B cell (primary cell): ENCODE measurements at regions not wholly inside any gene's neighbourhood (a gene's known extent, or its start where the extent isn't known, plus 50 kb on each side); places are given as distances from the start of the nearest gene placed in this dataset.

Source experiments
- ATAC-seq: fragments of 200-7000 bp; cut with Tn5 transposase; one replicate; pipeline ENCODE4 v1.10.0; 2021; ENCODE audit warnings: low read depth, mild to moderate bottlenecking, moderate number of reproducible peaks, moderate library complexity
- CTCF ChIA-PET: fragments of 350-600 bp; sonication (Branson Sonifier 250); formaldehyde crosslinking; loops from one replicate; lab custom pipeline; 2021; ENCODE audit warnings: antibody characterized with exemption, inconsistent platforms; lab: Charles Lee
- POLR2A ChIA-PET: fragments of 350-600 bp; sonication (Branson Sonifier 250); formaldehyde crosslinking; loops from one replicate; lab custom pipeline; 2021; ENCODE audit warnings: antibody characterized with exemption; lab: Charles Lee
- DNase-seq: peaks from one replicate; pipeline ENCODE4 v3.0.0; 2013
- H2AFZ ChIP-seq: 2 replicates; pipeline ENCODE4 v1.6.1; 2012; ENCODE audit warnings: mild to moderate bottlenecking, low read depth, low read length; ENCODE audit not compliant: insufficient read depth, poor library complexity, severe bottlenecking
- H3K27ac ChIP-seq, 2 donors: 1 replicate in 1 of 2; 2 replicates in 1 of 2; pipeline ENCODE4 v1.5.1; 2012 to 2013; ENCODE audit warnings: low read length in 2 of 2, mild to moderate bottlenecking in 2 of 2, moderate library complexity in 1 of 2
- H3K27me3 ChIP-seq, 4 experiments: fragments of 200-600 bp in 1 of 4; sonication (generic) in 1 of 4; replicated peaks in 1 of 4; 1 replicate in 2 of 4; 2 replicates in 2 of 4; pipeline versions ENCODE4 v1.6.1 to v1.7.0; 2013 to 2016; ENCODE audit warnings: low read length in 3 of 4, mild to moderate bottlenecking in 2 of 4, mixed read lengths in 1 of 4, moderate library complexity in 1 of 4; ENCODE audit not compliant: insufficient read depth in 4 of 4, control insufficient read depth in 3 of 4; ENCODE audit errors: control extremely low read depth in 1 of 4
- H3K36me3 ChIP-seq, 2 experiments: replicated peaks in 1 of 2; 1 replicate in 1 of 2; 2 replicates in 1 of 2; pipeline versions ENCODE4 v1.6.1 to v1.7.1; 2013; ENCODE audit warnings: low read length in 1 of 2; ENCODE audit not compliant: insufficient read depth in 2 of 2, control insufficient read depth in 1 of 2; ENCODE audit errors: control extremely low read depth in 1 of 2, extremely low read depth in 1 of 2
- H3K4me1 ChIP-seq, 2 donors: fragments of 200-600 bp in 1 of 2; sonication (generic) in 1 of 2; 1 replicate in 1 of 2; 2 replicates in 1 of 2; pipeline versions ENCODE4 v1.5.1 to v1.6.1; 2013 to 2017; ENCODE audit warnings: low read length in 2 of 2; ENCODE audit not compliant: control insufficient read depth in 2 of 2, insufficient read depth in 2 of 2
- H3K4me2 ChIP-seq: replicated peaks from 2 replicates; pipeline ENCODE3; 2012; ENCODE audit warnings: mild to moderate bottlenecking, low read depth, low read length; ENCODE audit not compliant: poor library complexity, severe bottlenecking
- H3K4me3 ChIP-seq, 5 experiments: fragments of 200-600 bp in 1 of 5; sonication (generic) in 1 of 5; 1 replicate in 3 of 5; 2 replicates in 2 of 5; pipeline versions ENCODE4 v1.5.1 to v1.7.0; 2011 to 2016; ENCODE audit warnings: low read length in 4 of 5, mild to moderate bottlenecking in 4 of 5, low read depth in 2 of 5, control low read depth in 1 of 5, moderate library complexity in 1 of 5; ENCODE audit not compliant: insufficient read depth in 1 of 5; ENCODE audit errors: control extremely low read depth in 1 of 5, extremely low read depth in 1 of 5
- H3K79me2 ChIP-seq: fragments of 200-600 bp; sonication (generic); one replicate; pipeline ENCODE4 v1.6.0; 2016; ENCODE audit warnings: low read length; ENCODE audit not compliant: control insufficient read depth, insufficient read depth
- H3K9ac ChIP-seq: fragments of 200-600 bp; sonication (generic); 2 replicates; pipeline ENCODE4 v1.6.1; 2017; ENCODE audit warnings: mild to moderate bottlenecking, low read length, moderate library complexity
- H3K9me3 ChIP-seq, 3 donors: one replicate each; pipeline versions ENCODE4 v1.6.1 to v1.7.1; 2013; ENCODE audit warnings: low read length in 2 of 3; ENCODE audit not compliant: control insufficient read depth in 2 of 3, insufficient read depth in 1 of 3; ENCODE audit errors: control extremely low read depth in 1 of 3
- H4K20me1 ChIP-seq: 2 replicates; pipeline ENCODE4 v1.6.0; 2012; ENCODE audit warnings: mild to moderate bottlenecking, low read length; ENCODE audit not compliant: insufficient read depth, control insufficient read depth, poor library complexity, severe bottlenecking
- H3K27ac Mint-ChIP-seq: one replicate; pipeline ENCODE4 v1.8.0; 2021; ENCODE audit warnings: mixed read lengths
- H3K27me3 Mint-ChIP-seq: one replicate; pipeline ENCODE4 v1.8.0; 2021; ENCODE audit warnings: mixed read lengths
- H3K4me1 Mint-ChIP-seq: one replicate; pipeline ENCODE4 v1.8.0; 2021; ENCODE audit warnings: mixed read lengths
- H3K4me3 Mint-ChIP-seq: one replicate; pipeline ENCODE4 v1.8.0; 2021; ENCODE audit warnings: mixed read lengths
- H3K9me3 Mint-ChIP-seq: one replicate; pipeline ENCODE4 v1.8.0; 2022; ENCODE audit warnings: mixed read lengths; ENCODE audit not compliant: insufficient read depth
- EZH2 ChIP-seq: IDR thresholded peaks from 2 replicates; pipeline ENCODE4 v1.6.1; 2012; ENCODE audit warnings: borderline replicate concordance, low read depth, mild to moderate bottlenecking, moderate library complexity, low read length; ENCODE audit not compliant: insufficient read depth, poor library complexity, severe bottlenecking
- WGBS: methylation state at CpG from one replicate; pipeline ENCODE4 v1.1.5; 2013; ENCODE audit warnings: missing lambda C conversion rate; ENCODE audit not compliant: insufficient coverage; 5-methylcytosine and 5-hydroxymethylcytosine counted together
- intact Hi-C: fragments of 100-400 bp; cut with micrococcal nuclease; formaldehyde crosslinking; loops from one replicate; pipeline ENCODE4 v1.10.0; 2022
- TF ChIP-seq, protein P1 (sequence below): fragments of 200-600 bp; IDR thresholded peaks from one replicate; pipeline ENCODE4 v1.8.0; 2022; ENCODE audit warnings: antibody characterized with exemption, mild to moderate bottlenecking

- Mint-ChIP-seq H3K9me3 (no peaks in the 10 kb centered on the region), H3K4me3 (no peak overlapping the region), H3K27me3 (no peaks in the 10 kb centered on the region), H3K27ac (no peak overlapping the region), H3K4me1 (no peaks in the 10 kb centered on the region)
- DNase-seq (no peak), ATAC-seq (no peak)
- Histone ChIP-seq H3K27ac (no peak overlapping the region), H3K36me3 (no peaks in the 10 kb centered on the region), H3K4me2 (no peak overlapping the region), H3K4me1 (no peaks in the 10 kb centered on the region), H3K79me2 (no peaks in the 10 kb centered on the region), H3K9ac (no peak overlapping the region), H3K4me3 (no peak overlapping the region), H2AFZ (no peak overlapping the region), H3K9me3 (peaks cover 0 to 28% (median 0%) of the 10 kb centered on the region in 3 donors), H4K20me1 (no peaks in the 10 kb centered on the region), H3K27me3 (no peaks in the 10 kb centered on the region)
- TF ChIP-seq, protein P1, sequence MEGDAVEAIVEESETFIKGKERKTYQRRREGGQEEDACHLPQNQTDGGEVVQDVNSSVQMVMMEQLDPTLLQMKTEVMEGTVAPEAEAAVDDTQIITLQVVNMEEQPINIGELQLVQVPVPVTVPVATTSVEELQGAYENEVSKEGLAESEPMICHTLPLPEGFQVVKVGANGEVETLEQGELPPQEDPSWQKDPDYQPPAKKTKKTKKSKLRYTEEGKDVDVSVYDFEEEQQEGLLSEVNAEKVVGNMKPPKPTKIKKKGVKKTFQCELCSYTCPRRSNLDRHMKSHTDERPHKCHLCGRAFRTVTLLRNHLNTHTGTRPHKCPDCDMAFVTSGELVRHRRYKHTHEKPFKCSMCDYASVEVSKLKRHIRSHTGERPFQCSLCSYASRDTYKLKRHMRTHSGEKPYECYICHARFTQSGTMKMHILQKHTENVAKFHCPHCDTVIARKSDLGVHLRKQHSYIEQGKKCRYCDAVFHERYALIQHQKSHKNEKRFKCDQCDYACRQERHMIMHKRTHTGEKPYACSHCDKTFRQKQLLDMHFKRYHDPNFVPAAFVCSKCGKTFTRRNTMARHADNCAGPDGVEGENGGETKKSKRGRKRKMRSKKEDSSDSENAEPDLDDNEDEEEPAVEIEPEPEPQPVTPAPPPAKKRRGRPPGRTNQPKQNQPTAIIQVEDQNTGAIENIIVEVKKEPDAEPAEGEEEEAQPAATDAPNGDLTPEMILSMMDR: no peak
- TF ChIP-seq EZH2: no peak
- intact Hi-C loops: no loop called here
- ChIA-PET CTCF (interaction anchor here (0.7 kb wide), 1 partner anchor 777 kb away, joined by 3 read pairs; no protein-coding TSS in a partner anchor), POLR2A (no interaction called here)
- WGBS: 92% methylated on average over 16 of the region's 19 CpGs
Observed at GRCh38 chr18:78676622-78677482, 302.8 kb upstream of the SALL3 start.
